CD4-positive, CD25-positive, alpha-beta regulatory T cell (primary cell): ENCODE measurements at regions not wholly inside any gene's neighbourhood (a gene's known extent, or its start where the extent isn't known, plus 50 kb on each side); places are given as distances from the start of the nearest gene placed in this dataset.

Experiments
- ATAC-seq, 2 donors: fragments of 150-1000 bp; cut with Tn5 transposase; one replicate each; pipeline ENCODE4 v1.10.0; 2021; ENCODE audit warnings: low read depth in 2 of 2, moderate number of reproducible peaks in 2 of 2, moderate library complexity in 1 of 2
- DNase-seq, 3 donors: peaks; one replicate each; pipeline versions ENCODE4 v3.0.0 to v3.0.0-alpha.2; 2012 to 2022; ENCODE audit warnings: mixed read lengths in 1 of 3
- H3K27ac ChIP-seq: one replicate; pipeline ENCODE4 v1.7.0; 2013; ENCODE audit warnings: mild to moderate bottlenecking, low read length; ENCODE audit not compliant: insufficient read depth, poor library complexity, severe bottlenecking
- H3K27me3 ChIP-seq: one replicate; pipeline ENCODE4 v1.7.0; 2013; ENCODE audit warnings: low read length; ENCODE audit not compliant: control insufficient read depth, insufficient read depth
- H3K36me3 ChIP-seq: one replicate; pipeline ENCODE4 v1.7.0; 2013; ENCODE audit warnings: mild to moderate bottlenecking, low read length, moderate library complexity; ENCODE audit not compliant: control insufficient read depth, insufficient read depth
- H3K4me1 ChIP-seq: 2 replicates; pipeline ENCODE4 v1.7.0; 2013; ENCODE audit warnings: mild to moderate bottlenecking, low read length; ENCODE audit not compliant: insufficient read depth, control insufficient read depth, poor library complexity, severe bottlenecking
- H3K4me3 ChIP-seq: one replicate; pipeline ENCODE4 v1.7.0; 2013; ENCODE audit warnings: low read depth, mild to moderate bottlenecking, low read length, moderate library complexity
- H3K9me3 ChIP-seq, 2 experiments: 1 replicate in 1 of 2; 2 replicates in 1 of 2; pipeline ENCODE4 v1.7.0; 2013; ENCODE audit warnings: low read length in 2 of 2, mild to moderate bottlenecking in 1 of 2, moderate library complexity in 1 of 2; ENCODE audit not compliant: control insufficient read depth in 2 of 2
- H3K27ac Mint-ChIP-seq, 3 donors: one replicate each; pipeline ENCODE4 v1.8.0; 2020 to 2022; ENCODE audit warnings: mild to moderate bottlenecking in 3 of 3, mixed read lengths in 3 of 3, moderate library complexity in 2 of 3
- H3K27me3 Mint-ChIP-seq: one replicate; pipeline ENCODE4 v1.8.0; 2022; ENCODE audit warnings: mild to moderate bottlenecking, mixed read lengths
- H3K36me3 Mint-ChIP-seq: one replicate; pipeline ENCODE4 v1.8.0; 2020; ENCODE audit warnings: mixed read lengths
- H3K4me1 Mint-ChIP-seq, 4 donors: one replicate each; pipeline ENCODE4 v1.8.0; 2020 to 2022; ENCODE audit warnings: mixed read lengths in 4 of 4, mild to moderate bottlenecking in 1 of 4
- H3K4me3 Mint-ChIP-seq, 4 donors: one replicate each; pipeline ENCODE4 v1.8.0; 2020 to 2022; ENCODE audit warnings: mild to moderate bottlenecking in 4 of 4, mixed read lengths in 4 of 4, moderate library complexity in 3 of 4
- H3K9me3 Mint-ChIP-seq, 7 donors: one replicate each; pipeline ENCODE4 v1.8.0; 2020 to 2022; ENCODE audit warnings: mixed read lengths in 7 of 7, mild to moderate bottlenecking in 3 of 7, moderate library complexity in 2 of 7

DNA sequence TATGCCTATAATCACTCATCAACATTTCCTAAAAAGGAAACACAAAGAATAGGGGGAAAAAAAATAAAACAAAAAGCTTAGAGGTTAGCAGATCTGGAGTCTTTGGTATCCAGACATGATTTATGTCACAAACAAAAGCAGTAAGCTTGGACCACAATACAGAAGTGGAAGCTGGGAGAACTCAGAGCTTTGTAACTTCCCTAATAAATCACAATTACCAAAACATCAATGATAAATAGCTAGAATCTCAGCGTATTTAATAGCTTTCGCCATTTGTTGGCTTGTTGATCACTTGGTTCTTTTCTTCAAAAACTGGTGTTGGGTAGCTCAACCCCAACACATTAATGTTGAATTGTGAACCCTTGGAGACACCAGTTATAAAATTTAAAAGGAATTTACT lies 392.5 kb downstream of the IRS1 start:
- Mint-ChIP-seq H3K9me3 (peaks cover 0 to 5% (median 0%) of the 10 kb centered on the region in 7 donors), H3K4me1 (no peaks in the 10 kb centered on the region), H3K27ac (no peak overlapping the region), H3K4me3 (no peak overlapping the region), H3K27me3 (peaks cover 4% of the 10 kb centered on the region), H3K36me3 (no peaks in the 10 kb centered on the region)
- DNase-seq (no peak), ATAC-seq (no peak)
- Histone ChIP-seq H3K4me1 (no peaks in the 10 kb centered on the region), H3K36me3 (no peaks in the 10 kb centered on the region), H3K27ac (no peak overlapping the region), H3K4me3 (no peak overlapping the region), H3K27me3 (no peaks in the 10 kb centered on the region), H3K9me3 (no peaks in the 10 kb centered on the region)

DNA sequence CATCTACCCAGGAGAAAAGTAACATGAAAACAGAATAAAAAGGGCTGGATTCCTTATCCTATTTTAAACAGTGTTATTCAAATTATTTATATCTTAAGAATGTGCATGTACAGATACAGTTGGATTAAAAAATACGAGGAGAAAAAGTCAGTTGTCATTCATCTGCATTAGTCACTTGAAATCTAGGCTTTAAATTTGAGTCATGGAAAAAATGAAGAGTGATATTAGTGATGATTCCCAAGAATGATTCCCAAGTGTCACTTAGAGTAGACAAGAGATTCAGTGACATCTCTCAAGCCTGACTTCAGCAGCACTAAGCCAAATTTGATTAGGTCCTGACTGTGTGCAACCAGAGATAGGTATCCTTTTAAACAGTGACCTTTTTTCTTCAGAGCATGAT lies 394.2 kb downstream of the IRS1 start:
- Histone ChIP-seq H3K4me1 (no peaks in the 10 kb centered on the region), H3K36me3 (no peaks in the 10 kb centered on the region), H3K9me3 (no peaks in the 10 kb centered on the region), H3K27me3 (no peaks in the 10 kb centered on the region), H3K4me3 (no peak overlapping the region), H3K27ac (no peak overlapping the region)
- Mint-ChIP-seq H3K4me3 (no peak overlapping the region), H3K4me1 (no peaks in the 10 kb centered on the region), H3K27ac (no peak overlapping the region), H3K9me3 (peaks cover 0 to 4% (median 0%) of the 10 kb centered on the region in 7 donors), H3K27me3 (peaks cover 4% of the 10 kb centered on the region), H3K36me3 (no peaks in the 10 kb centered on the region)
- ATAC-seq, result no peak
- no peak for DNase-seq

DNA sequence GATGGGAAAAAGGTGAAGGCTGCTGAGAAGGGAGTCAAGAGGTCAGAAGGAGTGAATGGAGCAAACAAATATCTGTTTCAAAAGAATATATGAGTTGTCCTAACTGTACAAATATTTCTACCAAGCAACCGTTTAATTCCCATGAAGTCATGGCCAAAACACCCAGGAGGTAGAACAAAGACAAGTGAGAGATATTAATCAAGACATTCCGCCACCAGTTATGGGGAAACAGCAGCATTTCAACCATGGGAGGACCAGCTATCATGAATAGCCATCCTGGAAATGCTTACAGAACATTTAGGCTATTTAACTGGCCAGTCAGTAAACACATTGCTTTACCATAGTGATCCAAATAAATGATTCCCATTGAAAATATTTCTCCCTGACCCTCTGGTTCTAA lies 396.3 kb downstream of the IRS1 start:
- no peak overlapping the region for H3K4me3 Mint-ChIP-seq
- no peaks in the 10 kb centered on the region for H3K36me3 Mint-ChIP-seq
- Histone ChIP-seq H3K4me3 (no peak overlapping the region), H3K36me3 (no peaks in the 10 kb centered on the region), H3K27ac (no peak overlapping the region), H3K27me3 (no peaks in the 10 kb centered on the region), H3K9me3 (no peaks in the 10 kb centered on the region), H3K4me1 (no peaks in the 10 kb centered on the region)
- no peak overlapping the region for H3K27ac Mint-ChIP-seq
- H3K27me3 Mint-ChIP-seq, result peaks cover 4% of the 10 kb centered on the region
- ATAC-seq (no peak), DNase-seq (no peak)
- no peaks in the 10 kb centered on the region for H3K4me1 Mint-ChIP-seq
- peaks cover 0 to 5% (median 0%) of the 10 kb centered on the region in 7 donors for H3K9me3 Mint-ChIP-seq

DNA sequence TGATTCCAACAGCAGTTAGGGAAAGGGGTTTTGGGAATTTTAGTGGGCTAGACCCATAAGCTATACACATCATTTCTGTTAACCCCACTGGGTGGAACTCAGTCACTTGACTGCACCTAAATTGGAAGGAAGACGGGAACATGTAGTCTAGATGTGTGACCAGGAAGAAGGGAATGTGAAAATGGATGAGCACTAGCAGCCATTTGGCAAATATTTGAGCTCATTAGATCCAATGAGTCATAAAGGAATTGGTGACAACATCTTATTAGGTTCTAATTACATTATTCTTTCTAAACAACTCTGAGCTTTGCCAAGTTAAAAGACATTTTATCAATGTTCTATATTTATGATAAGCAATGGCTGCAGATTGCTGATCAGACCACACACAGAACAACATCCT lies 400.6 kb downstream of the IRS1 start:
- Histone ChIP-seq H3K27me3 (no peaks in the 10 kb centered on the region), H3K4me1 (no peaks in the 10 kb centered on the region), H3K9me3 (no peaks in the 10 kb centered on the region), H3K36me3 (no peaks in the 10 kb centered on the region), H3K27ac (no peak overlapping the region), H3K4me3 (no peak overlapping the region)
- no peak overlapping the region for H3K4me3 Mint-ChIP-seq
- H3K36me3 Mint-ChIP-seq, result no peaks in the 10 kb centered on the region
- H3K4me1 Mint-ChIP-seq, result no peaks in the 10 kb centered on the region
- DNase-seq (no peak), ATAC-seq (no peak)
- peaks cover 0 to 5% (median 0%) of the 10 kb centered on the region in 7 donors for H3K9me3 Mint-ChIP-seq
- no peak overlapping the region for H3K27ac Mint-ChIP-seq
- H3K27me3 Mint-ChIP-seq, result no peaks in the 10 kb centered on the region

DNA sequence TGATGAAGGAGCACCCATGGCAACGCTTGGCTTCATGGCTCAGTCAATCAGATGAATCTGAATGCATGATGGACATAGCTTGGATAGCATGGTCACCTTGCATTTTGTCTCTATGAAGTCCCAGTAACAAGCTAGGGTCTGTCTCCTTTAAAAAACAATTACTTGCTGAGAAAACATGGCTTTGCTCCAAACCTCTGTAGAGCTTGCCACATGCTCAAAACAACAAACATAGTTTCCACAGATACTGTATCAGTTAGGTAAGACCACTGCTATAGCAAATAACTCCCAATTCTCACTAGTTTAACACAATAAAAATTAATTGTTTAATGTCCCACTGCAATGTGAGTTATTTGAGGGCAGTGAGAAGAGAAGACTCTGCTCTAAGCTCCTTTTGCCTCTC lies 401.0 kb downstream of the IRS1 start:
- H3K9me3 Mint-ChIP-seq, result peaks cover 0 to 5% (median 0%) of the 10 kb centered on the region in 7 donors
- H3K27me3 Mint-ChIP-seq, result no peaks in the 10 kb centered on the region
- H3K27ac Mint-ChIP-seq, result no peak overlapping the region
- DNase-seq (no peak), ATAC-seq (no peak)
- no peak overlapping the region for H3K27ac ChIP-seq
- no peaks in the 10 kb centered on the region for H3K36me3 Mint-ChIP-seq
- no peak overlapping the region for H3K4me3 Mint-ChIP-seq
- H3K9me3 ChIP-seq, result no peaks in the 10 kb centered on the region
- H3K36me3 ChIP-seq, result no peaks in the 10 kb centered on the region
- no peaks in the 10 kb centered on the region for H3K4me1 Mint-ChIP-seq
- no peaks in the 10 kb centered on the region for H3K27me3 ChIP-seq
- no peak overlapping the region for H3K4me3 ChIP-seq
- H3K4me1 ChIP-seq, result no peaks in the 10 kb centered on the region

DNA sequence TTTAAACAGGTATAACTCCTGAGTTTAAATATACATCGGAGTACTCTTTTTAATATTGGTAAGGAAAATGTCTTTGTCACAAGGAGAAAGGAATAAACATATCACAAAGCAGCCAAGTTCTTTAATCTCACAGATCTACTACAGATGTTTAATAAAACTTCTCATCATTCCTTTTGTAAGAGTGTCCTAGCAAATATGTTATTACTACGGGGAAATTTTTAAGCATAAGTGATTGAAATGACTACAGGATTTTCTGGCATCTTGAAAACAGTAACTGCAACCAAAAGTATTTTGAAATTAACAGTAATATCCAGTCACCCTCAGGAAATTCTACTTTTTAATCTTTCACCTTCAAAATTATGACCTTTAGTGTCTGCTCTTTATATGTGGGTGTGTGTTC lies 403.1 kb downstream of the IRS1 start:
- Histone ChIP-seq H3K9me3 (no peaks in the 10 kb centered on the region), H3K27me3 (no peaks in the 10 kb centered on the region), H3K27ac (no peak overlapping the region), H3K36me3 (no peaks in the 10 kb centered on the region), H3K4me1 (no peaks in the 10 kb centered on the region), H3K4me3 (no peak overlapping the region)
- H3K9me3 Mint-ChIP-seq, result peaks cover 0 to 5% (median 0%) of the 10 kb centered on the region in 7 donors
- H3K27me3 Mint-ChIP-seq, result no peaks in the 10 kb centered on the region
- H3K4me1 Mint-ChIP-seq, result no peaks in the 10 kb centered on the region
- no peak overlapping the region for H3K4me3 Mint-ChIP-seq
- DNase-seq, result no peak
- no peak overlapping the region for H3K27ac Mint-ChIP-seq
- no peak for ATAC-seq
- no peaks in the 10 kb centered on the region for H3K36me3 Mint-ChIP-seq

DNA sequence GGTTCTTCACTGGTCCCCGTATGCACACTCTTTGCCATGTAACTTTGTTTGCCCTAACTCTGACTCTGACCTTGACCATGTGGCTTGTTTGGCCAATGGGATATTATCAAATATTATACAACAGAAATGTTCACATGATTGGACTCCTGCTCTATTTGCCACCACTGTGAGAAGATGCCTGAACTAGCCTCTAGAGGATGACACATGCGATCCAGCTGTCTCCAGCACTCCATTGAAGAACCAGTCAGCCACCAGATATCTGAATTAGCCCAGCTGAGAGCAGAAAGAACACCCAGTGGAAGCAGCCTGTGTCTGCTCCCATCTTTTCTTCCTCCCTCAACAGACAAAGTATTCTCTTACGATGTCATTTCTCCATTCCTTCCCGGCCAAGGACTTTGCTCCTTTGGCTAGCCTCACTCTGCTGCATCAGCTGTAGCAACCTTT lies 412.1 kb downstream of the IRS1 start:
- peaks cover 0 to 3% (median 0%) of the 10 kb centered on the region in 7 donors for H3K9me3 Mint-ChIP-seq
- no peaks in the 10 kb centered on the region for H3K27me3 ChIP-seq
- no peaks in the 10 kb centered on the region for H3K36me3 ChIP-seq
- no peak overlapping the region for H3K27ac ChIP-seq
- no peaks in the 10 kb centered on the region for H3K4me1 Mint-ChIP-seq
- no peaks in the 10 kb centered on the region for H3K9me3 ChIP-seq
- no peak overlapping the region for H3K4me3 Mint-ChIP-seq
- H3K4me1 ChIP-seq, result no peaks in the 10 kb centered on the region
- no peak for DNase-seq
- ATAC-seq, result no peak
- no peaks in the 10 kb centered on the region for H3K36me3 Mint-ChIP-seq
- no peaks in the 10 kb centered on the region for H3K27me3 Mint-ChIP-seq
- H3K27ac Mint-ChIP-seq, result no peak overlapping the region
- no peak overlapping the region for H3K4me3 ChIP-seq

DNA sequence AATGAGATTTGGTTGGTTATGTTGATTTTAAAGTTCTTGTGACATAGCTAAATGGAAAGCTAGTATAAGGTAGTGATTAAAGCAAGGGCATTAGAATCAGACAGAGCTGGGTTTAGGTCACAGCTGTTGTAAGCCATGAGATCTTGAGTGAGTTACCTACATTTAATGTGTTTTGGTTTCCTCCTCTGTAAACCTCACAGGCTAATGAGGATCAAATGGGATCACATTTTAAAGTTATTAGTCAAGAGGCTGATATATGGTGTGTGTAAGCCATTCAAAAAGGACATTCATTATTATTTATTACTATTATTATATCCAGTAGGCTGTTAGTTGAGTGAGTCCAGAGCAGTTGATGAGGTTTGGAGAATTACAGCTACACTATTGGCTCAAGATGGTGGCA lies 416.2 kb downstream of the IRS1 start:
- H3K4me1 ChIP-seq, result no peaks in the 10 kb centered on the region
- H3K4me3 ChIP-seq, result no peak overlapping the region
- Mint-ChIP-seq H3K4me3 (no peak overlapping the region), H3K9me3 (peaks cover 0 to 3% (median 0%) of the 10 kb centered on the region in 7 donors), H3K27me3 (no peaks in the 10 kb centered on the region), H3K27ac (no peak overlapping the region), H3K36me3 (no peaks in the 10 kb centered on the region), H3K4me1 (no peaks in the 10 kb centered on the region)
- H3K27ac ChIP-seq, result no peak overlapping the region
- DNase-seq (no peak), ATAC-seq (no peak)
- H3K36me3 ChIP-seq, result no peaks in the 10 kb centered on the region
- H3K9me3 ChIP-seq, result no peaks in the 10 kb centered on the region
- no peaks in the 10 kb centered on the region for H3K27me3 ChIP-seq
